GM13977 (cell line): ENCODE measurements at regions not wholly inside any gene's neighbourhood (a gene's known extent, or its start where the extent isn't known, plus 50 kb on each side); places are given as distances from the start of the nearest gene placed in this dataset.

Experiments
- DNase-seq: peaks from one replicate; pipeline ENCODE4 v3.0.0; 2012; ENCODE audit warnings: low spot score
- in situ Hi-C: fragments of 300-500 bp; cut with MboI; formaldehyde crosslinking; loops from one replicate; pipeline ENCODE4 v1.12.0; 2022; ENCODE audit warnings: low sequenced_read_pairs, low pct_unique_long_range_greater_than_20kb, mixed read lengths, inconsistent platforms; ENCODE audit not compliant: unreplicated experiment
- TF ChIP-seq, protein P1 (sequence below): IDR thresholded peaks from 2 replicates; pipeline ENCODE4 v1.5.1; 2012; ENCODE audit warnings: mild to moderate bottlenecking, control low read depth; ENCODE audit not compliant: insufficient read depth; ENCODE audit errors: extremely low read depth, missing control alignments

DNA sequence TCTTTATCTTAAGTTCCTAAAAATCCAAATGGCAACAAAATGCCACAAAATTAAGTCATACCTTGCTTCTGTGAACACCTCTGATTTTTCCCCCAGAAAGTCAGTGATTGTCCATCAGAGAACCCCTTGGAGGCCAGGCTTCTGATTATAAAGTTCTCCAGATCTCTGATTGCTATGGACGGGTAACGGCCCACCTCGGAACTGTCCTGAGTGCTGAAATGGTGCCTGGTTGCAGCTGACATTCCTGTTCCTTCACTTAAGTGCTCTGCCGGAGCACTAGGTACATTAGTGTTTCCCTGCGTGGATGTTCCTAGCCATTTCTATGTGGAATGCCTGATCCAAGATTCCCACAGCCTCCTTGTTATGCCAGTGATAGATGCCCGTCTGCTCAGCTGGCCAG is 85.0 kb downstream of the CHST1 start:
- in situ Hi-C loops: no loop called here
- no peak for DNase-seq
- TF ChIP-seq, protein P1, sequence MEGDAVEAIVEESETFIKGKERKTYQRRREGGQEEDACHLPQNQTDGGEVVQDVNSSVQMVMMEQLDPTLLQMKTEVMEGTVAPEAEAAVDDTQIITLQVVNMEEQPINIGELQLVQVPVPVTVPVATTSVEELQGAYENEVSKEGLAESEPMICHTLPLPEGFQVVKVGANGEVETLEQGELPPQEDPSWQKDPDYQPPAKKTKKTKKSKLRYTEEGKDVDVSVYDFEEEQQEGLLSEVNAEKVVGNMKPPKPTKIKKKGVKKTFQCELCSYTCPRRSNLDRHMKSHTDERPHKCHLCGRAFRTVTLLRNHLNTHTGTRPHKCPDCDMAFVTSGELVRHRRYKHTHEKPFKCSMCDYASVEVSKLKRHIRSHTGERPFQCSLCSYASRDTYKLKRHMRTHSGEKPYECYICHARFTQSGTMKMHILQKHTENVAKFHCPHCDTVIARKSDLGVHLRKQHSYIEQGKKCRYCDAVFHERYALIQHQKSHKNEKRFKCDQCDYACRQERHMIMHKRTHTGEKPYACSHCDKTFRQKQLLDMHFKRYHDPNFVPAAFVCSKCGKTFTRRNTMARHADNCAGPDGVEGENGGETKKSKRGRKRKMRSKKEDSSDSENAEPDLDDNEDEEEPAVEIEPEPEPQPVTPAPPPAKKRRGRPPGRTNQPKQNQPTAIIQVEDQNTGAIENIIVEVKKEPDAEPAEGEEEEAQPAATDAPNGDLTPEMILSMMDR: no peak

DNA sequence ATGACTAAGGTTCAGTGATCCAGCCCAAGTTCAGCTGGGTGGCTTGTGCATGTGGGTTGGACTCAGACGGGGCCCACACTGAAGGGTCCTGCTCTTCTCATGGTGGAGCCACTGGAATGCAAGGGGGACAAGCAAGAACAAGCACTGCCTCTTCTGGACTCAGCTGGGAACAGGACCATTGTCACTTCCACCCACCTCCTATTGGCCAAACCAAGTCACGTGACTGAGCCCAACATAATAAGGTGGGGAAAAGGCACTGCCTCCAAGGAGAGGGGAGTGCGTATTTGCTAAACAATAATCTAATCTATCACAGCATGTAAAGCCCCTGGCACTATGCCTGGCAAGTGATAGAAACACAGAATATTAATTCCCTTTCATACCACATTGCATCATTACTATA is 87.1 kb downstream of the CHST1 start:
- DNase-seq: no peak
- in situ Hi-C loops: no loop called here
- TF ChIP-seq, protein P1: no peak

DNA sequence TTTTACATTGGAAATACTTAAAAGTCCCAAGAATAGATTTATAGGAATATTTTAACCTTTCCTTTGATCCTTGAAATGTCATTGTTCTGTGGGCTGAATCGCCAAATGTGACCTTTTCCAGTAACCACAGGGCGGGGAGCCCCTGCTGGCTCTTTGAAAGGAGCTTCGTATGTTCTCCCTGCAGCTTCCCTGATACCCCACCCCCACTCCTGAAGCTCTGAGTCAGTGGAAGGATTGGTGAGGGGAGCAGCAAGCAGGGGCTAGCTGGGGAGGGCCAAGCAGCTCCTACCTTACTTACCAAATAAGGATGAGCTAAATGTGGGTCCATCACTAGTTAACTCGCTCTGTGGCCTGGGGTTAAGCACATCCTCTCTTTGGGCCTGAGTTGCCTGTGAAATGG is 87.7 kb downstream of the CHST1 start:
- TF ChIP-seq, protein P1: no peak
- DNase-seq: no peak
- in situ Hi-C loops: no loop called here

DNA sequence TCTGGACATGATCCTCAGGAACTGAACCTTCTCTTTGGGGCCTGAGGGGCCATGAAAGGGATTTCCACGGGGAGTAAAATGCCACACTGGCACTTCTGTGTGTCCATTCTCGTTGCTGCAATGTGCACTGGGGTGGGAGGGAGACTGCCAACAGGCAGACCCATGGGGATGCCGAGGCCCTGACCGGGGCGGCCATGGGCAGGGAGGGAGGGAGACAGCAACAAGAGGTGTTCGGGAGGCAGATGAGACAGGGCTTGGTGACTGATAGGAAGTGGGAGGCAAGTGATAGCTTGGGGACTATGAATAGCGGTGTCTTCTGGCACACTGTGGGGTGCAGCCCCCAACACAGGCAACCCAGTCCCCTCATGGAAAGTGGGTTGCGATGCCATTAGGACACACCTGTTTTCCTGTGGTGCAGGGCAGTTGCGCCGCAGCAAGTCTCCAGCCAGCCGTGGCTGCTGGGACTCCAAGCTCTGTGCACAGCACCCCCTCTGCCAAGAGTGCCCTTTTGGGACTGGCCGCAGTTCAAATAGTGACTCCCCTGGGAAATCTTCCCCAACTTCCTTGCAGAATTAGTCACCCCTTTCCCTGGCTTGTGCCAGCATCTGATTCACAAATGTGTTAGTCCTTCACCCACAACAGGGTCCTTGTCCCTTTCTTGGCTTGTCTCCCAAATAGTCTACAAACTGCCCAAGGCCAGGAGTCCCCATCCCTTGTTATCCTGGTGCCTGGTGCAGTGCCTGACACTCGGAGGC is 88.8 kb downstream of the CHST1 start:
- TF ChIP-seq, protein P1: no peak
- no peak for DNase-seq
- in situ Hi-C loops: no loop called here

DNA sequence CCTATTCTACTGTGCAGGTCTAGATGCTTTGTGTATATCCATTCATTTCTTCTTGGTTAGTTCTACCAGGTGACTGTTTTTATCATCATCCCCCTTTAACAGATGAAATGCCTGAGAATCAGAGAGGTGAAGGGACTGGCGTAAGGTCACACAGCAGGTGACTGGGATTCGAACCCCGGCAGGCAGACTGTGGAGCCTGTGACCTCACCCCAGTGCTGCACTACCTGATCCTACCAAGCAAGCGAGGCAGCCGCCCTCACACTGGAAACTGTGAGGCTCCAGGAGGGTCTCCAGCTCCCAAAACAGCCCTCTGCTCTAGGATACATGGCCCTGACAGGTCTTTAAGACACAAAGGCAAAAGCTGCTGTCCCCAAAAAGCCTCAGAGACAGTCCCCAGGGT is 91.7 kb downstream of the CHST1 start:
- no peak for DNase-seq
- TF ChIP-seq, protein P1: no peak
- in situ Hi-C loops: no loop called here

DNA sequence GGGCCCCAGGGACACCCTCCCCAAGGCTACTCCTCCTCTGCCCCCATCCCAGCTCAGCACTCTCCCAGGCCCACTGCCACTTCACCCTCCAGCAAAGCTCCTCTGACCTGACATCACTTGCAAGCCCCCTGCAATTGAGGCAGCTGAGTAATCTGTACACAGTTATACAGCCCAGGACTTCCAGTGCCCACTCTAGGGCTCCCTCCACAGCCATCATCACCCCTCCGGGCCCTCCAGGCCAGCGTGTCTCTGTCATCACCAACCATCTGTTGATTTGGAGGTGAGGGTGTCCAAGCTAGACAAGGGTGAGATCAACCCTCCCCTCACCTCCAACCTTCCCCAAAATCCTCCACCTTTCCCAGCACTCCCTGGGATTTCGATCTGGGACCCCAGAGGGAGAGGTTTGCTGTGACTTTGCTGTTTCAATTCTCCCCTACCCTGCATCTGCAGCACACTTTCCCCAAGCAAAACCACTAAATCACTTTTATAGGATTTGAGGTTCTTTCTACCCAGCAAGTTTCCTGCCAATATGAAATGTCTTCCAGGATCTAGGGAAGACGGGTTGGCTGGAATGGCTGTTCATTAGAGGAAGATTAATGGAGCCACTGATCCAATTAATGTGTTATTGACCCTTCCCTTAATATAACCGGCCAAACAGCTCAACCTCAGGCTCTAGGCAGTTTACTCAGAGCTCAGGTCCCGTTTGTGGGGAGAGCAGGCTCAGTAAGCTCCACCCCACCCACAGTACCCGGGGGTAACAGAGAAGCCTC is 92.9 kb downstream of the CHST1 start:
- in situ Hi-C loops: no loop called here
- TF ChIP-seq, protein P1: no peak
- DNase-seq: no peak
